ENCODE measurements at regions not wholly inside any gene's neighbourhood (a gene's known extent, or its start where the extent isn't known, plus 50 kb on each side); places are given as distances from the start of the nearest gene placed in this dataset.

- TF ChIP-seq, protein P1, sequence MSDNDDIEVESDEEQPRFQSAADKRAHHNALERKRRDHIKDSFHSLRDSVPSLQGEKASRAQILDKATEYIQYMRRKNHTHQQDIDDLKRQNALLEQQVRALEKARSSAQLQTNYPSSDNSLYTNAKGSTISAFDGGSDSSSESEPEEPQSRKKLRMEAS (IDR thresholded peaks at IDR 0.05; ENCODE audit: low read depth, low read length): no peak
- TF ChIP-seq, protein P2, sequence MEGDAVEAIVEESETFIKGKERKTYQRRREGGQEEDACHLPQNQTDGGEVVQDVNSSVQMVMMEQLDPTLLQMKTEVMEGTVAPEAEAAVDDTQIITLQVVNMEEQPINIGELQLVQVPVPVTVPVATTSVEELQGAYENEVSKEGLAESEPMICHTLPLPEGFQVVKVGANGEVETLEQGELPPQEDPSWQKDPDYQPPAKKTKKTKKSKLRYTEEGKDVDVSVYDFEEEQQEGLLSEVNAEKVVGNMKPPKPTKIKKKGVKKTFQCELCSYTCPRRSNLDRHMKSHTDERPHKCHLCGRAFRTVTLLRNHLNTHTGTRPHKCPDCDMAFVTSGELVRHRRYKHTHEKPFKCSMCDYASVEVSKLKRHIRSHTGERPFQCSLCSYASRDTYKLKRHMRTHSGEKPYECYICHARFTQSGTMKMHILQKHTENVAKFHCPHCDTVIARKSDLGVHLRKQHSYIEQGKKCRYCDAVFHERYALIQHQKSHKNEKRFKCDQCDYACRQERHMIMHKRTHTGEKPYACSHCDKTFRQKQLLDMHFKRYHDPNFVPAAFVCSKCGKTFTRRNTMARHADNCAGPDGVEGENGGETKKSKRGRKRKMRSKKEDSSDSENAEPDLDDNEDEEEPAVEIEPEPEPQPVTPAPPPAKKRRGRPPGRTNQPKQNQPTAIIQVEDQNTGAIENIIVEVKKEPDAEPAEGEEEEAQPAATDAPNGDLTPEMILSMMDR (IDR thresholded peaks at IDR 0.05; ENCODE audit: low read depth, low read length): no peak
- no peak for TF ChIP-seq POLR2A (IDR thresholded peaks at IDR 0.05; ENCODE audit: extremely low read depth, insufficient read length)
- no peak for TF ChIP-seq MYC (IDR thresholded peaks at IDR 0.05; ENCODE audit: low read depth, low read length)
Measured at GRCh38 chr3:188066141-188066540, 87.8 kb upstream of the LPP start.
